ENCODE measurements at regions not wholly inside any gene's neighbourhood (a gene's known extent, or its start where the extent isn't known, plus 50 kb on each side); places are given as distances from the start of the nearest gene placed in this dataset.

DNA sequence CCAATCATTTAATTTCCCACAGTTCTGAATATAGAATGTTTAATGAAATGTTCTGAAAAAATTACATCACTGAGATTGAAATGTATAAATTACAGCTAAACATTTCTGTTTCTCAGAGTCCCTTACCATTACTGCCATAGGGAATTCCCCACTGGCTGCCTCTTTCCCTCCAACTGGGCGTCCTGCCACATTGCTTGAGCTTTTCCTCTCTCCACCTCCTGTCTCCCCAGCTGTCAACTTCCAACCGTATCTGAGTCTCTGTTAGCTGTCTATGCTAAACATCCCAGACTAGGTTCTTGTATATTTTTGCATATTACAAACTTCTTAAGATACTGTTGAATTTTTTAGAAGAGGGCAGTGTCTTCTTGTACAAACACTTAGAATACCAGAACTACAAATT, 407.3 kb upstream of the SLIT2 start:
- no peak overlapping the region for H3K27ac Mint-ChIP-seq
- H3K4me3 Mint-ChIP-seq: no peak overlapping the region
- DNase-seq (ENCODE audit: low spot score in 2 of 2, unreplicated experiment in 2 of 2): no peak
- H3K27me3 Mint-ChIP-seq (ENCODE audit: low read depth): no peaks in the 10 kb centered on the region
- H3K9me3 Mint-ChIP-seq: peaks cover 9% of the 10 kb centered on the region
- TF ChIP-seq, protein P1, sequence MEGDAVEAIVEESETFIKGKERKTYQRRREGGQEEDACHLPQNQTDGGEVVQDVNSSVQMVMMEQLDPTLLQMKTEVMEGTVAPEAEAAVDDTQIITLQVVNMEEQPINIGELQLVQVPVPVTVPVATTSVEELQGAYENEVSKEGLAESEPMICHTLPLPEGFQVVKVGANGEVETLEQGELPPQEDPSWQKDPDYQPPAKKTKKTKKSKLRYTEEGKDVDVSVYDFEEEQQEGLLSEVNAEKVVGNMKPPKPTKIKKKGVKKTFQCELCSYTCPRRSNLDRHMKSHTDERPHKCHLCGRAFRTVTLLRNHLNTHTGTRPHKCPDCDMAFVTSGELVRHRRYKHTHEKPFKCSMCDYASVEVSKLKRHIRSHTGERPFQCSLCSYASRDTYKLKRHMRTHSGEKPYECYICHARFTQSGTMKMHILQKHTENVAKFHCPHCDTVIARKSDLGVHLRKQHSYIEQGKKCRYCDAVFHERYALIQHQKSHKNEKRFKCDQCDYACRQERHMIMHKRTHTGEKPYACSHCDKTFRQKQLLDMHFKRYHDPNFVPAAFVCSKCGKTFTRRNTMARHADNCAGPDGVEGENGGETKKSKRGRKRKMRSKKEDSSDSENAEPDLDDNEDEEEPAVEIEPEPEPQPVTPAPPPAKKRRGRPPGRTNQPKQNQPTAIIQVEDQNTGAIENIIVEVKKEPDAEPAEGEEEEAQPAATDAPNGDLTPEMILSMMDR (IDR thresholded peaks at IDR 0.05; ENCODE audit: unreplicated experiment): no peak
- H3K4me1 Mint-ChIP-seq: no peaks in the 10 kb centered on the region
- no peaks in the 10 kb centered on the region for H3K36me3 Mint-ChIP-seq

DNA sequence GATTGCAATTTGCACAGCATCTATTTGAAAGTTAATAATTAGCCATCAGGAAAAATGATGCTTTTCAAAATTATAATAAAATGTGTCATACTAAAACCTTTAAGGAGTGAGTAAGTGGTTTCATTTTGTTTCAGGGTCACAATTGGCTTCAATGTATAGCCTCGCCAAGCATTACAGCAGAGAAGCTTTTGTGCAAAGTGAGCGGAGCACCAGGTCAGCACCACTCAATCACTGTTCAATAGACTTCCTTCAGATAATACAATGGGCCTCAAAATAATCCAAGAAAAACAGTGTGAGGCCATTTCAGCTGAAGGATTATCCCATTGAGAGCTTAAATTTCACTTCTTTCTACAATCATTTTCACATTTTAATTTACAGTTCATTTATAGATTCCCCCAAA, 409.2 kb upstream of the SLIT2 start:
- Mint-ChIP-seq H3K36me3 (no peaks in the 10 kb centered on the region), H3K27me3 (ENCODE audit: low read depth) (no peaks in the 10 kb centered on the region), H3K27ac (no peak overlapping the region), H3K9me3 (peaks cover 9% of the 10 kb centered on the region), H3K4me3 (no peak overlapping the region), H3K4me1 (no peaks in the 10 kb centered on the region)
- TF ChIP-seq, protein P1 (IDR thresholded peaks at IDR 0.05; ENCODE audit: unreplicated experiment): no peak
- DNase-seq (ENCODE audit: low spot score in 2 of 2, unreplicated experiment in 2 of 2): no peak

DNA sequence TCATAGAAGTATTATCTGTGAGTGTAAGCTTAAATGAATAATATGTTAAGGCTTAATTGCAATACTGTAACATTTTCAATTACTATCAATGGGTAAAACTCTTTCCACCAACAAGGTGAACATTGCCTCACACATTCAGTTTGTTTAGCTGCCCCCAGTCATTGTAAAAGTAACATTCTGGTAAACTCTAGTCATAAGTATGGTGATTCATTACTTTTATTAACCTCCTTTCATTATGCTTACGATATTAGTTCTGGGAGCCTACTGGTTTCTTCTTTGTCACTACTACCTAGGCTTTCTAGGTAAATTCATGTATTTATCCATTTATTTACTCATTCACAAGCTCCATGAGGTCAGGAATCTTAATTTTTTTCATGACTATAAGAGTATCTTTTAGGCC, 412.8 kb upstream of the SLIT2 start:
- no peaks in the 10 kb centered on the region for H3K27me3 Mint-ChIP-seq (ENCODE audit: low read depth)
- TF ChIP-seq, protein P1 (IDR thresholded peaks at IDR 0.05; ENCODE audit: unreplicated experiment): no peak
- H3K4me1 Mint-ChIP-seq: no peaks in the 10 kb centered on the region
- H3K36me3 Mint-ChIP-seq: no peaks in the 10 kb centered on the region
- H3K27ac Mint-ChIP-seq: no peak overlapping the region
- no peak for DNase-seq (ENCODE audit: low spot score in 2 of 2, unreplicated experiment in 2 of 2)
- peaks cover under 1% of the 10 kb centered on the region for H3K9me3 Mint-ChIP-seq
- no peak overlapping the region for H3K4me3 Mint-ChIP-seq

DNA sequence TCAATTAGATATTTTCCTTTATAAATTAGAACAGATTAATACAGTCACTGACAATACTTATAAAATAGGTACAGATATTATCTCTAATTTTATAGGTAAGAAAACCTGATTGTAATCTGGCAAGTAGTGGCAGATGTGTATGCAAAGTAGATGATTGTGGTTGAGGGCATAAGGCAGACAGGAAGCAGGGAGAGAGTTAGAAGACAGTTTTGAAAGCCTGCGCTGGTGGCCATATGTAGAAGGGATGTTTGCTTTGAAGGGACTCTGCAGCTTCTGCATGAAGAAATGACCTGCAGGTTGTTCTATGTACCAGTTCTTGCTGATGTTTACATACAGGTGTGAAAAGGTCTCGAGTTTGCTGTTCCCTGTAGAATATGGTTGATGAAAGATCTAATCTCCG, 416.3 kb upstream of the SLIT2 start:
- no peak overlapping the region for H3K27ac Mint-ChIP-seq
- H3K27me3 Mint-ChIP-seq (ENCODE audit: low read depth): no peaks in the 10 kb centered on the region
- H3K36me3 Mint-ChIP-seq: no peaks in the 10 kb centered on the region
- H3K4me3 Mint-ChIP-seq: no peak overlapping the region
- TF ChIP-seq, protein P1 (IDR thresholded peaks at IDR 0.05; ENCODE audit: unreplicated experiment): no peak
- no peaks in the 10 kb centered on the region for H3K9me3 Mint-ChIP-seq
- no peak for DNase-seq (ENCODE audit: low spot score in 2 of 2, unreplicated experiment in 2 of 2)
- H3K4me1 Mint-ChIP-seq: no peaks in the 10 kb centered on the region

DNA sequence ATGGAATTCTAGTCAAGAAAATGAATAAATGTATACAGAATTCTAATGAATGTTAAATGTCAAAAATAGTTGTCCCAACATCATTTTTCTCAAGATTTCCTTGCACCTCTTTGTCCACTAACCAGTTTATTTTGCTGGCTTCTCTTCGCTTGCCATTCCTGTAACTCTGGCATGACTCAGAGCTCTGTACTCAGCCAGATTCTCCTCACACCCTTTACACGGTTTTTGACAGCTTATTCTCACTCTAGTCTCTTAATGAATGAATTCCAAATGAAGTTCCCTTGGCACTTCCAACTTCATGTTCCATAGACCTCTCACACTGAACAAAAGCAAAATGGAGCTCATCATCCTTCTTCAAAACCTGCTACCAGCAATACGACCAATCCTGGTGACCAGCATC, 419.3 kb upstream of the SLIT2 start:
- Mint-ChIP-seq H3K27ac (no peak overlapping the region), H3K4me1 (no peaks in the 10 kb centered on the region), H3K9me3 (no peaks in the 10 kb centered on the region), H3K4me3 (no peak overlapping the region), H3K36me3 (no peaks in the 10 kb centered on the region), H3K27me3 (ENCODE audit: low read depth) (peaks cover 22% of the 10 kb centered on the region)
- DNase-seq (ENCODE audit: low spot score in 2 of 2, unreplicated experiment in 2 of 2): no peak
- TF ChIP-seq, protein P1 (IDR thresholded peaks at IDR 0.05; ENCODE audit: unreplicated experiment): no peak

DNA sequence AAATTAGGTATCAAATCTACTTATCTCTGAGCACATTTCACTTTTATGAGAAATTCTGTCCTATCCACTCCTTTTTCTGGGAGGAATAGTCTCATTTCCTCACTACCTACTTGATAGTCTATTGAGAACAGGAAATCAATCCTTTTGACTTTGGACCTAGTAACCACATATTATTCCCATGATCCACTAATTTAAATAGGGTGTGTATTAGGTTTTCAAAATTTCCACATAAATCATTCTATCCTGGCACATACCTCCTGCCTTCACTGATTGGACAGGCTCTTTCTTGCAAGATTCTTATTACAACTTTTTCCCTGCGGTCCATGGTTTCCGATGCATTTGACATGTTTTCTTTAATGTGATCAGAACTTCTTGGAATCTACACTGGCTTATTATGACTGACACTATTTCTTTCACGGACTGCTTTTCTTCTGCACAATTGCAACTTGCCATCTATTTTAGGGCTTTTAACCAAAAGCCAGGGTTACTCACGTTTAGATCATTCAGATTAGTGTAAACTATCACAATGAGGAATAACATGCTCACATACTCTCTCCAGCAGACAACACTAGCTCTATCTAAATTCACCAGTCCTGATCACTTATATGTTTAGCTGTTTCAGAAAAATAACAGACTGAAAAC, 419.9 kb upstream of the SLIT2 start:
- no peaks in the 10 kb centered on the region for H3K4me1 Mint-ChIP-seq
- DNase-seq (ENCODE audit: low spot score in 2 of 2, unreplicated experiment in 2 of 2): no peak
- TF ChIP-seq, protein P1 (IDR thresholded peaks at IDR 0.05; ENCODE audit: unreplicated experiment): no peak
- no peak overlapping the region for H3K4me3 Mint-ChIP-seq
- H3K36me3 Mint-ChIP-seq: no peaks in the 10 kb centered on the region
- no peak overlapping the region for H3K27ac Mint-ChIP-seq
- no peaks in the 10 kb centered on the region for H3K9me3 Mint-ChIP-seq
- H3K27me3 Mint-ChIP-seq (ENCODE audit: low read depth): peaks cover 27% of the 10 kb centered on the region
